ENCODE measurements at regions not wholly inside any gene's neighbourhood (a gene's known extent, or its start where the extent isn't known, plus 50 kb on each side); places are given as distances from the start of the nearest gene placed in this dataset.

- H3K4me3 ChIP-seq: no peak overlapping the region
- DNase-seq (peak; percentile 59), ATAC-seq (peak; percentile 86 to 87)
- H3K9me3 ChIP-seq: no peaks in the 10 kb centered on the region
- peaks cover 15% of the 10 kb centered on the region for H3K4me1 ChIP-seq
- no peak overlapping the region for H3K27ac ChIP-seq
- TF ChIP-seq CTCF (IDR thresholded peaks at IDR 0.05): peak; percentile 92
- H3K36me3 ChIP-seq: no peaks in the 10 kb centered on the region
- H3K27me3 ChIP-seq (ENCODE audit: low read depth): no peaks in the 10 kb centered on the region
- intact Hi-C loops (cut with DNase I): no loop called here
Measured at GRCh38 chr11:32176223-32176934, 85.5 kb downstream of the RCN1 start.

DNA sequence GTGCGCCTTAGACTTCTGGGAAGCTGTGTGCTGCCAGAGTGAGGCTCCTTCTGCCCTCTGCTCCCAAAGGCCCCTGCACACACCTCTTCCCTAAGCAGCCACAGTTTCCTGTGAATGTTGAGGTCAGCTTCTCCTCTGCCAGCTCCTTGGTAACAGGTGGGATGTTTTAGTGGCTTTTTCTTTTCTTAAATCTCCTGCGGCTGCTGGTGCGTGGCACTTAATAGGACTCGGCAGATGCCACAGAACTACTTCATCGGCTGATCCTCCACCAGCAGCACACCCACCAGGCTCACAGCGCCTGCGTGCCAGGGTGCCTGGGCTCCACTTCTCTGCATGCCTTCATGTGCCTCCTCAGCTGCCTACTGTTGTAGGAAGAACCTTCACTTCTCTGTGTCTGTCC lies 87.8 kb downstream of the RCN1 start:
- TF ChIP-seq CTCF (IDR thresholded peaks at IDR 0.05): no peak
- Histone ChIP-seq H3K4me3 (no peak overlapping the region), H3K4me1 (peaks cover under 1% of the 10 kb centered on the region), H3K36me3 (no peaks in the 10 kb centered on the region), H3K27ac (no peak overlapping the region), H3K9me3 (no peaks in the 10 kb centered on the region), H3K27me3 (ENCODE audit: low read depth) (no peaks in the 10 kb centered on the region)
- no peak for ATAC-seq
- no peak for DNase-seq
- intact Hi-C loops (cut with DNase I): no loop called here

DNA sequence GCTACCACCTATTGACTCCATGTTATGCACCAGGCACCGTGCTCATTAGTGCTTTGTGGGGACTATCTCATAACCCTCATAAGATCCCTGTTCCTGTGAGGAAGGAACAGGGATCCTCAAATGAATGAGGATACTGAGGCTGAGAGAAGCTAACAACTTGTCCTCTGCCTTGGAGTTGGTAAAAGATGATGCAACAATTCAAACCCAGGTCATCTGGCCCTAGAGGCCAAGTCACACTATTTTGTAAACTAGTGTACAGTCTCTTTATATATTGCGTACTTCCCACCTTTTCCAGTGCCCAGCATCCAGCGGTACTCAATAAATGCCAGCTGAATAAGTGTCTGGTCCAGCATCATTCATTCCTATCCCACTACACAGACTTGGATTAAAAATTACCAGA lies 92.6 kb downstream of the RCN1 start:
- Histone ChIP-seq H3K4me1 (no peaks in the 10 kb centered on the region), H3K4me3 (no peak overlapping the region), H3K36me3 (no peaks in the 10 kb centered on the region), H3K27me3 (ENCODE audit: low read depth) (no peaks in the 10 kb centered on the region), H3K27ac (no peak overlapping the region), H3K9me3 (no peaks in the 10 kb centered on the region)
- TF ChIP-seq CTCF (IDR thresholded peaks at IDR 0.05): no peak
- intact Hi-C loops (cut with DNase I): no loop called here
- DNase-seq (no peak), ATAC-seq (no peak)

DNA sequence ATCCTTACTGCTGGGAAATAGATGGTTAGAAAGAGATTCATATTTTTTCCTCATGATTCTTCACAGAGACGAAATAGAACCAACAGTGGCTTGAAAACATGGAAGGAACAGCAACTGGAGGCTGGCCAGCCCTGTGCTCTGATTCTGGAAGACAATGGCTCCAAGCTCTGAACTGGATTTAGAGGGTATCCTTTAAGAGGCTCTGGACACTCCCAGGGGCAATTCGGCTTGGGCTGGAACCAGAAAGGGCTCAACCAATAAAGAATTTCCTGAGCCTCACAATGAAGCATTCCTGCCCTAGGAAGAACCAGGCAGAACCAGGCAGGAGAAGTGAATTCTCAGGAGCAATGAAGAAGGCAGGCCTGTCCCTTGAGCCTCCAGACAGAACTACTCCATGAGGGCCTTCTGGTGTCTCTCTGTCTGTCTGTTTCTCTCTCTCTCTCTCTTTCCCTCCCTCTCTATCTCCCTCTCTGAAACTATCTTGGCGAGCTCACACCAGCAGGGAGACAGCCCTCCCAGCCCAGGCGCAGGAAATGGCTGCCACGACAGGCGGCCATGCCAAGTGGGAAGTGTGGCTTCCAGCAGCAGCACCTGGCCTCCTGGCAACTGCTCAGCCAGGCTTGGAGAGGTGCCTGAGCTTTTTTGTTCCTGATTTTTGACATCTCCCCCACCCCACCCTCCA lies 93.3 kb downstream of the RCN1 start:
- intact Hi-C loops (cut with DNase I): no loop called here
- no peak overlapping the region for H3K4me3 ChIP-seq
- no peaks in the 10 kb centered on the region for H3K9me3 ChIP-seq
- DNase-seq: no peak
- no peaks in the 10 kb centered on the region for H3K36me3 ChIP-seq
- H3K4me1 ChIP-seq: no peaks in the 10 kb centered on the region
- ATAC-seq: no peak
- no peaks in the 10 kb centered on the region for H3K27me3 ChIP-seq (ENCODE audit: low read depth)
- no peak for TF ChIP-seq CTCF (IDR thresholded peaks at IDR 0.05)
- H3K27ac ChIP-seq: no peak overlapping the region

DNA sequence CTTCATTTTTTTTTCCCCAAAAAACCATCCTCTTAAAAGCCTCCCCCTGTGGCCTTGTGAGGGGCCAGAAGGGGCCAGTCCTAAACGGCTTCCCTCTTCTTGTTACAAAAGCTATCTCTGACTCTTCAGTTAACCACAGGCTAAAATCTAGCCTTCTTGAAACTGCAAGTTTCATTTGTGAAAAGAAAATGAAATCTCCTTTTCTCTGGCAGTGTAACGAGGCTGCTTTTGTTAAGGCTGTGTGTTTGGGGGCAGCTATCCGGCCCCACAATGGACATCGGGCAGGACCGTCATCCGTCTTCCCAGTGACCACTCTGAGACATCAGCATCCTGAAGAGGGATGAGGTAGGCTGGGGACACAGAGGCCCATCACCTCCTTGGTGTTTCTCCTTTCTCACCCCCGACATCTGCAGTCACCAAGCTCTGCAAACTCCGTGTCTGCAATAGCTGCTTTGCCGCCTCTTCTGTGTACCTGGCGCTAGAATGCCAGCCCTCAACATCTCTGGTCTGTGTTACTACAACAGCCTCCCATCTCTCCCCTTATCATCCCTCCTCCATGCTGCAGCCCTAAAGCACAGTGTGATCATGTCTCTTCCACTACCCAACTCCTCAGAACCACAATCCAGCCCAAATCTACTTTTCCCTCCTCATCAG lies 94.0 kb downstream of the RCN1 start:
- H3K27ac ChIP-seq: no peak overlapping the region
- H3K27me3 ChIP-seq (ENCODE audit: low read depth): no peaks in the 10 kb centered on the region
- ATAC-seq (no peak), DNase-seq (no peak)
- intact Hi-C loops (cut with DNase I): no loop called here
- no peak for TF ChIP-seq CTCF (IDR thresholded peaks at IDR 0.05)
- no peak overlapping the region for H3K4me3 ChIP-seq
- H3K9me3 ChIP-seq: no peaks in the 10 kb centered on the region
- no peaks in the 10 kb centered on the region for H3K36me3 ChIP-seq
- no peaks in the 10 kb centered on the region for H3K4me1 ChIP-seq

Measured in lower lobe of right lung (tissue), 2 donors.